ENCODE measurements at regions not wholly inside any gene's neighbourhood (a gene's known extent, or its start where the extent isn't known, plus 50 kb on each side); places are given as distances from the start of the nearest gene placed in this dataset.
A peak's percentile ranks its signal among the peaks of the same experiment; 100 is the strongest.
"Not testable (repeated sequence)": the region's sequence is repeated elsewhere in the genome, so short reads cannot be mapped to it uniquely, and the experiment has no call there.

GRCh38 chr1:72397786-72398185, 115.4 kb upstream of the NEGR1 start:
- no peak for TF ChIP-seq CTCF (IDR thresholded peaks at IDR 0.05; ENCODE audit: insufficient read depth, missing control alignments)
- DNase-seq (ENCODE audit: insufficient read length, low spot score) (no peak), FAIRE-seq (no peak)

- no peak for DNase-seq (ENCODE audit: insufficient read length, low spot score)
- TF ChIP-seq CTCF (IDR thresholded peaks at IDR 0.05; ENCODE audit: insufficient read depth, missing control alignments): no peak
- no peak for FAIRE-seq
These were observed 112.1 kb upstream of the NEGR1 start for GRCh38 chr1:72394457-72394856.

GRCh38 chr1:72379072-72379471, 96.7 kb upstream of the NEGR1 start:
- FAIRE-seq (no peak), DNase-seq (ENCODE audit: insufficient read length, low spot score) (no peak)
- TF ChIP-seq CTCF (IDR thresholded peaks at IDR 0.05; ENCODE audit: insufficient read depth, missing control alignments): no peak

- TF ChIP-seq CTCF (IDR thresholded peaks at IDR 0.05; ENCODE audit: insufficient read depth, missing control alignments): no peak
- DNase-seq (ENCODE audit: insufficient read length, low spot score) (no peak), FAIRE-seq (no peak)
These were observed 92.9 kb upstream of the NEGR1 start for GRCh38 chr1:72375226-72375625.

GRCh38 chr1:72371259-72372035, 89.1 kb upstream of the NEGR1 start:
- TF ChIP-seq CTCF (IDR thresholded peaks at IDR 0.05; ENCODE audit: insufficient read depth, missing control alignments): no peak
- DNase-seq (ENCODE audit: insufficient read length, low spot score) (no peak), FAIRE-seq (no peak)

- not testable (repeated sequence) for DNase-seq (ENCODE audit: insufficient read length, low spot score); FAIRE-seq
These were observed 88.5 kb upstream of the NEGR1 start for GRCh38 chr1:72370836-72371235.

- peak; percentile 92 for FAIRE-seq
- no peak for DNase-seq (ENCODE audit: insufficient read length, low spot score)
- TF ChIP-seq CTCF (IDR thresholded peaks at IDR 0.05; ENCODE audit: insufficient read depth, missing control alignments): no peak
These were observed 86.9 kb upstream of the NEGR1 start for GRCh38 chr1:72369069-72369757.
